ENCODE measurements at regions not wholly inside any gene's neighbourhood (a gene's known extent, or its start where the extent isn't known, plus 50 kb on each side); places are given as distances from the start of the nearest gene placed in this dataset.
"Not testable (repeated sequence)": the region's sequence is repeated elsewhere in the genome, so short reads cannot be mapped to it uniquely, and the experiment has no call there.

- Histone ChIP-seq H3K9me3 (ENCODE audit: control insufficient read depth, low read length) (peaks cover 11% of the 10 kb centered on the region), H3K27me3 (replicated peaks; ENCODE audit: control insufficient read depth, insufficient read depth, low read length) (peaks cover 51% of the 10 kb centered on the region)
- H3K9ac ChIP-seq (ENCODE audit: low read length); H3K36me3 ChIP-seq (ENCODE audit: control insufficient read depth, insufficient read depth, low read length, severe bottlenecking); H3K4me1 ChIP-seq (ENCODE audit: control insufficient read depth, insufficient read depth, low read length); H3K4me3 ChIP-seq (ENCODE audit: low read length); DNase-seq (ENCODE audit: low read depth): not testable (repeated sequence)
These were observed 58.1 kb upstream of the GOLGA8A start for GRCh38 chr15:34495707-34496106.

GRCh38 chr15:34494084-34494399, 56.4 kb upstream of the GOLGA8A start:
- Histone ChIP-seq H3K4me3 (ENCODE audit: low read length) (no peak overlapping the region), H3K9me3 (ENCODE audit: control insufficient read depth, low read length) (peaks cover 11% of the 10 kb centered on the region), H3K9ac (ENCODE audit: low read length) (no peak overlapping the region), H3K36me3 (ENCODE audit: control insufficient read depth, insufficient read depth, low read length, severe bottlenecking) (no peaks in the 10 kb centered on the region), H3K27me3 (replicated peaks; ENCODE audit: control insufficient read depth, insufficient read depth, low read length) (peaks cover 55% of the 10 kb centered on the region), H3K4me1 (ENCODE audit: control insufficient read depth, insufficient read depth, low read length) (no peaks in the 10 kb centered on the region)
- DNase-seq (ENCODE audit: low read depth), result no peak

GRCh38 chr15:34493001-34493400, 55.4 kb upstream of the GOLGA8A start:
- H3K9me3 ChIP-seq (ENCODE audit: control insufficient read depth, low read length), result peaks cover 11% of the 10 kb centered on the region
- no peak overlapping the region for H3K4me3 ChIP-seq (ENCODE audit: low read length)
- DNase-seq (ENCODE audit: low read depth), result no peak
- H3K9ac ChIP-seq (ENCODE audit: low read length), result no peak overlapping the region
- H3K4me1 ChIP-seq (ENCODE audit: control insufficient read depth, insufficient read depth, low read length), result no peaks in the 10 kb centered on the region
- H3K36me3 ChIP-seq (ENCODE audit: control insufficient read depth, insufficient read depth, low read length, severe bottlenecking), result no peaks in the 10 kb centered on the region
- H3K27me3 ChIP-seq (replicated peaks; ENCODE audit: control insufficient read depth, insufficient read depth, low read length), result peaks cover 55% of the 10 kb centered on the region

GRCh38 chr15:34491488-34491887, 53.9 kb upstream of the GOLGA8A start:
- not testable (repeated sequence) for H3K9ac ChIP-seq (ENCODE audit: low read length); H3K4me3 ChIP-seq (ENCODE audit: low read length); H3K4me1 ChIP-seq (ENCODE audit: control insufficient read depth, insufficient read depth, low read length); DNase-seq (ENCODE audit: low read depth); H3K36me3 ChIP-seq (ENCODE audit: control insufficient read depth, insufficient read depth, low read length, severe bottlenecking)
- peaks cover 49% of the 10 kb centered on the region for H3K27me3 ChIP-seq (replicated peaks; ENCODE audit: control insufficient read depth, insufficient read depth, low read length)
- peaks cover 11% of the 10 kb centered on the region for H3K9me3 ChIP-seq (ENCODE audit: control insufficient read depth, low read length)

- H3K9me3 ChIP-seq (ENCODE audit: control insufficient read depth, low read length), result peaks cover 11% of the 10 kb centered on the region
- H3K4me3 ChIP-seq (ENCODE audit: low read length), result peak overlapping the region; percentile 44
- H3K36me3 ChIP-seq (ENCODE audit: control insufficient read depth, insufficient read depth, low read length, severe bottlenecking), result no peaks in the 10 kb centered on the region
- peaks cover 49% of the 10 kb centered on the region for H3K27me3 ChIP-seq (replicated peaks; ENCODE audit: control insufficient read depth, insufficient read depth, low read length)
- H3K4me1 ChIP-seq (ENCODE audit: control insufficient read depth, insufficient read depth, low read length), result no peaks in the 10 kb centered on the region
- DNase-seq (ENCODE audit: low read depth), result no peak
- no peak overlapping the region for H3K9ac ChIP-seq (ENCODE audit: low read length)
These were observed 53.0 kb upstream of the GOLGA8A start for GRCh38 chr15:34490417-34491193.

GRCh38 chr15:34488973-34489959, 51.7 kb upstream of the GOLGA8A start:
- Histone ChIP-seq H3K9me3 (ENCODE audit: control insufficient read depth, low read length) (peaks cover 11% of the 10 kb centered on the region), H3K27me3 (replicated peaks; ENCODE audit: control insufficient read depth, insufficient read depth, low read length) (peaks cover 35% of the 10 kb centered on the region)
- not testable (repeated sequence) for DNase-seq (ENCODE audit: low read depth); H3K4me3 ChIP-seq (ENCODE audit: low read length); H3K9ac ChIP-seq (ENCODE audit: low read length); H3K4me1 ChIP-seq (ENCODE audit: control insufficient read depth, insufficient read depth, low read length); H3K36me3 ChIP-seq (ENCODE audit: control insufficient read depth, insufficient read depth, low read length, severe bottlenecking)
